ENCODE measurements at regions not wholly inside any gene's neighbourhood (a gene's known extent, or its start where the extent isn't known, plus 50 kb on each side); places are given as distances from the start of the nearest gene placed in this dataset.
"Not testable (repeated sequence)": the region's sequence is repeated elsewhere in the genome, so short reads cannot be mapped to it uniquely, and the experiment has no call there.

DNA sequence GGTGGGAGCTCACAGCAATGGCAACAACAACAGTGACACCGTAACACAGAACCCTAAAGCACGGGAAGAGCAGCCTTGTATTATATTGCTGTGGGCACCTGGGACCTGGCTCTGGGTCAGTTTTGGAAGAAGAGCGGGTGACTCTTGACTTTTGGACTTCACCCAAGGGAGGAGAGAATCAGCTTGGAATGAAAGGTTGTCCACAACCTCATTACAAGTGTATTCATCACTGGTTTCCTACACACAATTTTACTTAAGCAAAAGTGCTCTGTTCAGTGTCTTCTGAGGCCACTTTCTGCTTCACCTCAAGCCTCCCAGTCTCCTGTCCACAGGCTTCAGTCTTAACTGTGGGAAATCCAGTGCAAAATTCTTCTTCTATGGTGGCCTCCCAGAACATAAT lies 263.8 kb downstream of the KCNE4 start:
- Mint-ChIP-seq H3K4me3 (no peak overlapping the region), H3K4me1 (no peaks in the 10 kb centered on the region), H3K27me3 (no peaks in the 10 kb centered on the region), H3K27ac (no peak overlapping the region), H3K36me3 (ENCODE audit: low read depth) (no peaks in the 10 kb centered on the region), H3K9me3 (peaks cover 1% of the 10 kb centered on the region)
- ATAC-seq, result no peak
- no peak for DNase-seq

DNA sequence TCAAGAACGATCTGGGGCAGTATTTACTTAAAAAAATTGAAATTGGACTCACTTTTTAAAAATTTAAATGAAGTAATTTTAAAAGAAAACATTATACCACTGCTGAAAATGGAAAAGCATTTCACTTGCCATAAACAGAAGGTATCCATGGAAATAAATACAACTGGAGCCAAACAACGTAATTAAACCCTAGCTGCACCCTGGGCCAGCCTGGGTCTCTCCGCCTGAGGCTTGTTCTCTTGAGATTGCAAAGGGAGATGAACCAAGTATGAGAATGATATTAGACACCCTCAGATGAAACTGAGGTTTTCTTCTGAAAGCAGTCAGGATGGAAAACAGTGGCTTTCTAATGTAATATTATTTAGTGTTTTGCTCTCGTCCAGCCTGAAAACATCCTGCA lies 264.4 kb downstream of the KCNE4 start:
- H3K4me1 Mint-ChIP-seq, result no peaks in the 10 kb centered on the region
- H3K4me3 Mint-ChIP-seq, result no peak overlapping the region
- no peaks in the 10 kb centered on the region for H3K27me3 Mint-ChIP-seq
- ATAC-seq (no peak), DNase-seq (no peak)
- H3K9me3 Mint-ChIP-seq, result peaks cover 3% of the 10 kb centered on the region
- H3K36me3 Mint-ChIP-seq (ENCODE audit: low read depth), result no peaks in the 10 kb centered on the region
- no peak overlapping the region for H3K27ac Mint-ChIP-seq

DNA sequence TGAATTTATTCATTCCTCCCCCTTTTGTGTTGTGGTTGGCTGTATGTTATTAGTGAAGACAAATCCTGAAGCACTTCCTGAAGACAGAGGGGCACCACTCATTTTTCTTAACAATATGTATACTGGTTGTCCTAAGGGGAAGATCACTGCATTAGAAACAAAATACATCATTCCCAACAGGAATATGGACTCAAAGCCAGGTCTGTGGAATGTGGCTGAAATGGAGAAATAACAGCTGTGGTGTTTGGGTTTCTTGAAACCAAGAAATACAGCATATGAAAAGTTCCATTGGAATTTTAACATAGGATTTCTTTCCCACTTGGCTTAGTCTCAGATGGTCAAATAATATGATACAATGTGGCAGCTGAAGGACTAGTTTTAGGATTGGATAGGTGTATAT lies 267.6 kb downstream of the KCNE4 start:
- no peak overlapping the region for H3K27ac Mint-ChIP-seq
- no peak for DNase-seq
- H3K9me3 Mint-ChIP-seq, result peaks cover 3% of the 10 kb centered on the region
- H3K27me3 Mint-ChIP-seq, result no peaks in the 10 kb centered on the region
- no peaks in the 10 kb centered on the region for H3K36me3 Mint-ChIP-seq (ENCODE audit: low read depth)
- no peak overlapping the region for H3K4me3 Mint-ChIP-seq
- H3K4me1 Mint-ChIP-seq, result no peaks in the 10 kb centered on the region
- no peak for ATAC-seq

DNA sequence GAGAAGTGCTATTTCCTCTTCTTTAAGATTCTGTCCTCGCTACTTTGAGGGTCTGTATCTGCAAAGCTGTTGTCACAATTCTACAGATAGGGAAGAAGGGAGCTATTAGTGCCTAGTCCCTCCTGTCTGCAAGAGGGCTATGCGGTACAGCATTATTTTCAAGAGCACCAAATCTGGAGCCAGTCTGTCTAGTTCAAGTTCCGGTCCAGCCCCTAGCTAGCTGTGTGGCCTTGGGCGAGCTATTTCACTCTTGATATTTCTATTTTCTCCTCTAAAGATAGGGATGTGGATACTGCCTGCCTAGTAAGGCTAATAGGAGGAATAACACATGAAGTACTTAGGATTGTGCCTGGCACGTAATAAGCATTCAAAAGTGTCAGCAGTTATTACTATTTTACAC lies 272.4 kb downstream of the KCNE4 start:
- no peak for ATAC-seq
- Mint-ChIP-seq H3K27ac (no peak overlapping the region), H3K4me3 (no peak overlapping the region), H3K27me3 (no peaks in the 10 kb centered on the region), H3K36me3 (ENCODE audit: low read depth) (no peaks in the 10 kb centered on the region), H3K4me1 (no peaks in the 10 kb centered on the region), H3K9me3 (peaks cover 3% of the 10 kb centered on the region)
- no peak for DNase-seq

DNA sequence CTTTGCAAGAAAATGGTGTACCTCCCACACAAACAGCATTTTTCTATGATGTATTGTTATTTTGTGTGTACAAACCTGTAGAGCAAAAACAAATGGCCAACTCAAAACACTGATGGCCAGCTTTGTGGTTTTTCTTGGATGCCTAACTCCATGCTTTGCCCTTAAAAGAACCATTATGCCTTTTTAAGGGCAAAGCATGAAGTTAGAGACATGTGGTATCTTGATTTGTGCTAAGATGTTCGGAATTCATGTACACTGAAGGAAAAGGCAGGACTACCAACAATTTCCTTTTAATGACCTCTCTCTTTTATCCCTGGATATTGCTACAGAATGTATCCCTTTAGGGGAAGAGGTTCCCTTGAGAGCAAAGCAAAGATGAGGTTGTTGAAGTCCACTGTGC lies 273.6 kb downstream of the SCG2 start:
- Mint-ChIP-seq H3K27ac (no peak overlapping the region), H3K4me3 (no peak overlapping the region), H3K9me3 (peaks cover 6% of the 10 kb centered on the region), H3K27me3 (no peaks in the 10 kb centered on the region), H3K36me3 (ENCODE audit: low read depth) (no peaks in the 10 kb centered on the region), H3K4me1 (no peaks in the 10 kb centered on the region)
- ATAC-seq, result no peak
- DNase-seq, result no peak

DNA sequence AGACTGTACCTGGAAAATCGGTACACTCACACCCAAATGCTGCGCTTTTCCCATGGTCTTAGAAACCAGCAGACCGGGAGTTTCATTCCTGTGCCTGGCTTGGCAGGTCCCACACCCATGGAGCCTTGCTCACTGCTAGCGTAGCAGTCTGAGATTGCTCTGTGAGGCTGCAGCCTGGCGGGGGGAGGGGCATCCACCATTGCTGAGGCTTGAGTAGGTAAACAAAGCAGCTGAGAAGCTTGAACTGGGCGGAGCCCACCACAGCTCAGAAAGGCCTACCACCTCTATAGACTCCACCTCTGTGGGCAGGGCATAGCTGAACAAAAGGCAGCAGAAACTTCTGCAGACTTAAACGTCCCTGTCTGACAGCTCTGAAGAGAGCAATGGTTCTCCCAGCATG lies 271.4 kb downstream of the SCG2 start:
- not testable (repeated sequence) for H3K4me1 Mint-ChIP-seq; DNase-seq; ATAC-seq; H3K36me3 Mint-ChIP-seq (ENCODE audit: low read depth); H3K27ac Mint-ChIP-seq; H3K27me3 Mint-ChIP-seq; H3K4me3 Mint-ChIP-seq; H3K9me3 Mint-ChIP-seq

DNA sequence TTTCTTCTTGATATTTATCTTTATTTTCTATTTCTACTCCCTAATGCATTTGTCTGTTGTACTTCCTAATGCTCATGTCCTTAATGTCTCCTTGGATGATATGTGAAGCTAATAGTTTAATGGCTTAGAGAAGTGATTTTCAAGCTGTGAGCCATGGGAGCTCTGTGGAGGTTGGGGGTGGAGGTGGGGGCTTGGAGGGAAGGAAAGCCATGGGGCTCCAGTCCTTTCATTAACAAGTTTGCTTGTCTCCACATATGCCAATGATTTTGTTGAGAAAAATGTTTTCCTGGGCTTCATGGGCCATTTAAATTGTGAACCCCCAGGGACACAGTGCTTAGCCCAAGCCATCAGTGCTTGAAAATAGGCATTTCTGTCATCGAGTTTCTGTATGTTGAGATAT lies 264.1 kb downstream of the SCG2 start:
- Mint-ChIP-seq H3K9me3 (peaks cover 5% of the 10 kb centered on the region), H3K27me3 (no peaks in the 10 kb centered on the region), H3K4me3 (no peak overlapping the region), H3K4me1 (no peaks in the 10 kb centered on the region), H3K36me3 (ENCODE audit: low read depth) (no peaks in the 10 kb centered on the region), H3K27ac (no peak overlapping the region)
- no peak for ATAC-seq
- no peak for DNase-seq

DNA sequence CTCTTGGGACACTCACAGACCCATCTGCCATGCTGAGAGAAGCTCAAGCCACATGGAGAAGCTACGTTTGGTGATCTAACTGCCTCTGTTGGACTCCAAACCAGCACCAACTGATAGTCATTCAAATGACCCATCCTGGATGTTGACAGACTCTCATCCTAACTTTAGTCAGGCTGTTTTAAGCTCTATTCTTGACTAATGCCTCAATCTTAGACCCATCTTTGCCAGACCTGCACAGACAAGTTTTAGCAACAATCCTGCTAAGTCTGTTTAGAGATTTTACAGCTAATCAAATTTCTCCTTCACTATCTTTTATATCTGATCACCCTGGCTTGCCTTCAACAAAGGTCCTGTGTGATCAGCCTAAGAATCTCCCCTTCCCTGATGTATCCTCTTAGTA lies 245.1 kb downstream of the SCG2 start:
- Mint-ChIP-seq H3K4me3 (no peak overlapping the region), H3K4me1 (no peaks in the 10 kb centered on the region), H3K9me3 (peaks cover 9% of the 10 kb centered on the region), H3K36me3 (ENCODE audit: low read depth) (no peaks in the 10 kb centered on the region), H3K27me3 (no peaks in the 10 kb centered on the region), H3K27ac (peak overlapping the region; percentile 73)
- ATAC-seq, result no peak
- DNase-seq, result no peak

DNA sequence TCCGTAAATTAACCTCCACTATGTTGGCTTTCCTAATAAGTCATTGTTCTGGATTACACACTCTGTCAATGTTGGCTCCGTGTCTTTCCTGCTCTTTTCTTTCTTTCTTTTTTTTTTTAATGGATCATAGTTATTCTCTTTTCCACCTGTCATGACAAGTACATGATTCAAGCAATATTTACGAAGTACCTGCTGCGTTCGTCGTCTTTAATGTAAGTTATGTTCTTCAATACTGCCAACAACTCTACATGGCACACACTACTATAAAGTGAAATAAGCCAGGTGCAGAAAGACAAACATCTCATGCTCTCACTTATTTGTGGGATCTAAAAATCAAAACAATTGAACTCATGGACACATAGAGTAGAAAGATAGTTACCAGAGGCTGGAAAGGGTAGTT lies 239.1 kb downstream of the SCG2 start:
- Mint-ChIP-seq H3K9me3 (no peaks in the 10 kb centered on the region), H3K4me1 (no peaks in the 10 kb centered on the region), H3K36me3 (ENCODE audit: low read depth) (no peaks in the 10 kb centered on the region), H3K27ac (no peak overlapping the region), H3K4me3 (no peak overlapping the region), H3K27me3 (no peaks in the 10 kb centered on the region)
- no peak for ATAC-seq
- no peak for DNase-seq

DNA sequence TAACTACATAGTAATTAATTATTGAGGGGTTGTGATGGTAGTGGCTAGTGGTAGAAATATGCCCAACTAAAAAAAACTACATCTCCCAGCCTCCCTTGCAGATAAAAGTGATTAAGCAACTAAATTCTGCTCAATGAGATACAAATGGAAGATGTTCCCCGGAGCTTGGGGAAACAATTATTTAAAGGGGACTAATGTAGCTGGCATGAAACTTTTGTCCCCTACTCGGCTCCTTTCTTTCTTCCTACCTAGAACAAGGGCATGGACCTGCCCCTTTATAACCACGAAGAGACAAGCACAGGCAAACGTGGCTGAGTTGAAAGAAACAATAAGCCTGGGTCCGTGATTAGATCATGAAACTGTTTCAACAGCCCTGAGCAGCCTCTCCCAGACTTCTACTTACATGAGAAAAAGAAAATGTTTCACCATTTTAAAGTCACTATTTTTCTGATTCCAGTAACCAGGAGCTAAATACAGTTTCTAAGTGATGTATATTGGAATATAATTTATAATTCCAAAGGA lies 236.9 kb downstream of the SCG2 start:
- no peak overlapping the region for H3K4me3 Mint-ChIP-seq
- no peak for ATAC-seq
- no peak for DNase-seq

DNA sequence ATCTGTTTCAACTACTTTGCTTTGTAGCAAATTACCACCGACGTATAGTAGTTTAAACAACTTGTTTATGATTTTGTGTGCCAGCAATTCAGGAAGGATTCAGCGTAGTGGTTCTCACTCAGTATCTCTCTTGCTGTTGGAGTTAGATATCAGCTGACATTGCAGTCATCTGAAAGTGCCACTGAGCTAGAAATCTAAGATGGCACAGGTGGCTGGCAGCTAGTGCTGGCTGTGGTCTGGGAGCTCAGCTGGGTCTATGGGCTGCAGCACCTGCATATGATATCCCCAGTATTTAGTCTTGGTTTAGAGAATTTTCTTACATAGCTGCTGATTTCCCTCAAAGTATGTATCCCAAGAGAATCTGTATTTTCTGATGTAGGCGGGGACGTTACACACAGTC lies 235.6 kb downstream of the SCG2 start:
- Mint-ChIP-seq H3K27me3 (no peaks in the 10 kb centered on the region), H3K9me3 (no peaks in the 10 kb centered on the region), H3K4me3 (no peak overlapping the region), H3K4me1 (no peaks in the 10 kb centered on the region), H3K36me3 (ENCODE audit: low read depth) (no peaks in the 10 kb centered on the region), H3K27ac (no peak overlapping the region)
- ATAC-seq (no peak), DNase-seq (no peak)

More for the DNA sequence above, 236.9 kb downstream of the SCG2 start:
- Mint-ChIP-seq H3K27ac (no peak overlapping the region), H3K27me3 (no peaks in the 10 kb centered on the region), H3K4me1 (no peaks in the 10 kb centered on the region), H3K36me3 (ENCODE audit: low read depth) (no peaks in the 10 kb centered on the region), H3K9me3 (no peaks in the 10 kb centered on the region)

DNA sequence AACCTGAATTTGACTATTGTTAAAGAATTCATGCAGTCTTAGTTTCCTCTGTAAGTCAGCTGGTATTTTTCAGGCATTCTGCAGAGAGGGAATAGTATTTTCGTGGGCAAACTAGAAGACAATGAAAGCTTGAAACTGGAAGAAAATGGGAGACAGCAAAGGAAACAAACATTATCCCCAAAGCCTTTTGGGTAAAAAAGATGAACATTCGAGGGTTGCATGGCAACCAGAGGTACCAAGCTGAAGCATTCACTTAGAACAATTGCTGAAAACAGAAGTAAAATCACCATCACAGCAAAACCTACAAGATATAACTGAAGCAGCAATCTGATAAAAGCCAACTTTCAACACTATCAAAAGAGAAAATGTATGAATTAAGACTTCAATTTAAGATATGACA lies 233.7 kb downstream of the SCG2 start:
- ATAC-seq (no peak), DNase-seq (no peak)
- Mint-ChIP-seq H3K4me3 (no peak overlapping the region), H3K36me3 (ENCODE audit: low read depth) (no peaks in the 10 kb centered on the region), H3K27ac (no peak overlapping the region), H3K9me3 (no peaks in the 10 kb centered on the region), H3K27me3 (no peaks in the 10 kb centered on the region), H3K4me1 (no peaks in the 10 kb centered on the region)

DNA sequence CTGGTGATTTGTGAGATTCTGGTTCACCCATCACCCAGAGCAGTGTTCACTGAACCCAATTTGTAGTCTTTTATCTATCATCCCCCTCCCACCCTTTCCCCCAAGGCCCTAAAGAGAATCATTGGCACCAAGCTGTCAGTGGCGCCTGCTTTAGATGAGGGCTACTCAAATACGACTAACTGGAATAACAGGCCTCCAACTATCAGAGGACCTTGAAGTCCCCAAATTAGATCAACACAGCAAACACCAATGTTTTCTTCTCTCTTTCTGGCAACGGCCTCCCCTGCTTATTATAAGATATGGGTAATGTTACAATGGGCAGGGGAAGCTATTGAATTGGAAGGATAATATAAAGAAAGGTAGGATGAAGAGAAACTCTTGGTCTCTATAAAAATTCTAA lies 232.3 kb downstream of the SCG2 start:
- H3K4me3 Mint-ChIP-seq, result no peak overlapping the region
- H3K9me3 Mint-ChIP-seq, result no peaks in the 10 kb centered on the region
- no peaks in the 10 kb centered on the region for H3K36me3 Mint-ChIP-seq (ENCODE audit: low read depth)
- H3K4me1 Mint-ChIP-seq, result no peaks in the 10 kb centered on the region
- H3K27ac Mint-ChIP-seq, result no peak overlapping the region
- no peak for ATAC-seq
- no peaks in the 10 kb centered on the region for H3K27me3 Mint-ChIP-seq
- DNase-seq, result no peak

DNA sequence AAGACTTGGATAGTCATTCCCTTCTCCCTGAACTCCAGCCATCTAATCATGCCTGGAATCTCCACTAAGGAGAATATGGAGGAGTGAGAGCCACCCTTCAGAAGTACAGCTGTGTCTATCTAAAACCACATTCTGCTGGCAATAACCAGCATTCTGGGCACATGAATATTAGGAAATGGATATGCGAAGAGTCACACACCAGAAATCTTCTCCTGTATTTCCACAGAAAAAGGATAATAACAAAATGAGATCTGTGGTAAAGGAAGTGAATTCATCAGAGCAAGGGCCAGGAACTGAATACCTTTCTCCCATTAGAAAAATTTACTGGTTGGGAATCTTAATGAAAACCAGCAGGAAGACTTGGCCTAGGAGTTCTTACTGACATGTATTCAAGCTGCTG lies 218.8 kb downstream of the SCG2 start:
- DNase-seq (no peak), ATAC-seq (no peak)
- Mint-ChIP-seq H3K9me3 (no peaks in the 10 kb centered on the region), H3K27ac (no peak overlapping the region), H3K4me1 (no peaks in the 10 kb centered on the region), H3K4me3 (no peak overlapping the region), H3K27me3 (no peaks in the 10 kb centered on the region), H3K36me3 (ENCODE audit: low read depth) (no peaks in the 10 kb centered on the region)

DNA sequence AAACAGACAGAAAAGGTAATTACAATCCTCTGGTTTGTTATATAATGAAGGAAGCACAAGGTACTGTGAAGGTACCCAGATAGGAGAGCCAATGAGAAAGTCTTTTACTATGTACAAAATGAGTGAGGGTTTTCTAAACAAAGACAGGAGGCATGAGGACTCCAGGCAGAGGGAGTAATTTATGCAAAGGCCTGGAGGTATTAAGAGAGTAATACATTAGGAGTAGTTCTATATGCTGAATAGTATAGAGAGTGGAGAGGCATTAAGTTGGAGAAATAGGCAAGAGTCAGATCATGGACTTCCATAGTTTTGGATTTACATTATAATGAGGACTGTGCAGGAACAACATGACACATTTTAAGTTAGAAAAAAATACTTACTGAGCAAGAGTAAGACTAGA lies 216.0 kb downstream of the SCG2 start:
- no peaks in the 10 kb centered on the region for H3K27me3 Mint-ChIP-seq
- no peaks in the 10 kb centered on the region for H3K4me1 Mint-ChIP-seq
- DNase-seq (no peak), ATAC-seq (no peak)
- H3K4me3 Mint-ChIP-seq, result no peak overlapping the region
- no peak overlapping the region for H3K27ac Mint-ChIP-seq
- no peaks in the 10 kb centered on the region for H3K9me3 Mint-ChIP-seq
- no peaks in the 10 kb centered on the region for H3K36me3 Mint-ChIP-seq (ENCODE audit: low read depth)

DNA sequence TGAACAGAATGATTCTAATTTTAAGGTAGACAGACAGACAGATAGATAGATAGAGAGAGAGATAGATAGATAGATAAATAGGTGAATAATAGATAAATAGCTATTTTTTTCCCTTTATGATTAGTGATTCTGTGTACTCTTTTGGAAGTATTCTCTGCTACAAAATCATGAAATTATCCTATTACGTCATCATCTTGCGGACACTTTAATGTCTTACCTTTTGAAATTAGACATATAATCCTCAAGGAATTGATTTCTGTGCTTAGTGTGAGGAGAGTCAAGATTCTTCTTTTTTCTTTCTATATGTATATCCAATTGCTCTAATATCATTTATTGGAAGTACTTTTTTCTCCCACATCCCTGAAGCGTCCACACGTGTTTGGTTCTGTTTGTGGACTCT lies 215.2 kb downstream of the SCG2 start:
- DNase-seq (no peak), ATAC-seq (no peak)
- Mint-ChIP-seq H3K27me3 (no peaks in the 10 kb centered on the region), H3K4me3 (no peak overlapping the region), H3K36me3 (ENCODE audit: low read depth) (no peaks in the 10 kb centered on the region), H3K9me3 (no peaks in the 10 kb centered on the region), H3K4me1 (no peaks in the 10 kb centered on the region), H3K27ac (no peak overlapping the region)

All from activated naive CD8-positive, alpha-beta T cell treated with anti-CD3 and anti-CD28 coated beads, Interleukin-2, amount 50 U/mL, for 24 hours (primary cell).